Stimulated activated CD8-positive, alpha-beta memory T cell treated with anti-CD3 and anti-CD28 coated beads, Interleukin-7, amount 100 ng/mL, for 48 hours (primary cell): ENCODE measurements at regions not wholly inside any gene's neighbourhood (a gene's known extent, or its start where the extent isn't known, plus 50 kb on each side); places are given as distances from the start of the nearest gene placed in this dataset.
"Not testable (repeated sequence)": the region's sequence is repeated elsewhere in the genome, so short reads cannot be mapped to it uniquely, and the experiment has no call there.

Source experiments
- DNase-seq, 2 donors: peaks; one replicate each; pipeline ENCODE4 v3.0.0-alpha.2; 2020; ENCODE audit warnings: low read depth in 1 of 2; ENCODE audit errors: extremely low read depth in 1 of 2

DNA sequence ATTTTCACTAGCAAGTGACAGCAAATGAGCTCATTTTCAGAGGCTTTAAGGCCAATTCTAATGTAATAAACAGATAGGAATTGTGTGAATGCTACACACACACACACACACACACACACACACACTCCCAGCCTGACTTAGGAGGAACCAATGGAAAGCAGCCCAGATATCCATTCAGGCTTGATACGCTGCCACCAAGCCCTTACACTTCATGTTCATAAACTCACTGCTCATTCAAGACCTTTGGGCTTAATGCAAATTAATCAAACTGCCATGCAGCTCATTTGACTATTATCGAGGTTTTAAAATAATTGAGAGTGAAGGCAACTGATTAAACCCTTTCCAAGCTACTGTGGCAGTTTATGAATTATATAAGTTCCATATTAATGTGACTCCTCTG is 298.9 kb upstream of the NCKAP5 start:
- no peak for DNase-seq

- no peak for DNase-seq
Measured at GRCh38 chr2:133871545-133872209, 303.4 kb upstream of the NCKAP5 start.

DNA sequence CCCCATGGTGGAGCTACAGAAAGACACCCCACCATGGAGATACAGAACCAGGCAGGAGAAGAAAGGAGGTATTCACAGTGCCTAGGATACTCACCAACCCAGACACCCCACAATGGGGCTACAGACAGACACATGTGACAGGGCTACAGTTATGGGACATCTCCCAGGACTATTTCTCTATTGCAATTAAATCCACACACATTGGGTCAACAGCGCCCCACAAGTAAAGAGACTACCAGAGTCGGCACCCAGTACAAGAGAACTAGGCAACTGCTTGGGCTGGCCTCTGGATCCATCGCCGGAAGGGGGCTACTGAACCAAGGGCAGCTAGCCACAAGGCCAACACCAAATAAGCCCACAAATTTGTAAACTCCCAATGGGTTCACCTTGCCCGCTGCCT is 310.1 kb upstream of the NCKAP5 start:
- DNase-seq: no peak

DNA sequence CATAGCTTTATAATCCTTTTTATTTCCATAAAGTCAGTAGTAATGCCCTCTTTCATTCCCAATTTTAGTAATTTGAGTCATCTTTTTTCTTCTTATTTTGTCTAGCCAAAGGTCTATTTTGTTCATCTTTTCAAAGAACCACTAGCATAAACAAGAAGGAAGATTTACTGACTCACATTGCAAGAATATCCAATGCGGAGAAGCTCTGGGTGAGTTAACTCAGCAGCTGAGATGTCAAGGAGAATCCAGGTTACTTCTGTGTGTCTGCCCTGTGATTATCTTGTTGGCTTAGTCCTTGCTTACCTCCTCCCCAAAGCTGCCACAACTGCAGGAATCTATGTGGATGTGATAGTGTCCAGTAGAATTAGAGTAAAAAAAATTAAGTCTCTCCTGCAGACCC is 311.4 kb upstream of the NCKAP5 start:
- DNase-seq: no peak

DNA sequence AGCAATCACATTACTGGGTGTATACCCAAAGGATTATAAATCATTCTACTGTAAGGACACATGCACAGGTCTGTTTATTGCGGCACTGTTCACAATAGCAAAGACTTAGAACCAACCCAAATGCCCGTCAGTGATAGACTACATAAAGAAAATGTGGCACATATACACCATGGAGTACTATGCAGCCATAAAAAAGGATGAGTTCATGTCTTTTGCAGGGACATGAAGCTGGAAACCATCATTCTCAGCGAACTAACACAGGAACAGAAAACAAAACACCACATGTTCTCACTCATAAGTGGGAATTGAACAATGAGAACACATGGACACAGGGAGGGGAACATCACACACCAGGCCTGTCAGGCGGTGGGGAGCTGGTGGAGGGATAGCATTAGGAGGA is 313.9 kb upstream of the NCKAP5 start:
- not testable (repeated sequence) for DNase-seq

- no peak for DNase-seq
Measured at GRCh38 chr2:133884739-133885381, 316.6 kb upstream of the NCKAP5 start.

- DNase-seq: no peak
Measured at GRCh38 chr2:133885847-133886246, 317.6 kb upstream of the NCKAP5 start.

- DNase-seq: peak; percentile 1 to 7
Measured at GRCh38 chr2:133886735-133887675, 318.7 kb upstream of the NCKAP5 start.

- no peak for DNase-seq
Measured at GRCh38 chr2:133887676-133888040, 319.4 kb upstream of the NCKAP5 start.

DNA sequence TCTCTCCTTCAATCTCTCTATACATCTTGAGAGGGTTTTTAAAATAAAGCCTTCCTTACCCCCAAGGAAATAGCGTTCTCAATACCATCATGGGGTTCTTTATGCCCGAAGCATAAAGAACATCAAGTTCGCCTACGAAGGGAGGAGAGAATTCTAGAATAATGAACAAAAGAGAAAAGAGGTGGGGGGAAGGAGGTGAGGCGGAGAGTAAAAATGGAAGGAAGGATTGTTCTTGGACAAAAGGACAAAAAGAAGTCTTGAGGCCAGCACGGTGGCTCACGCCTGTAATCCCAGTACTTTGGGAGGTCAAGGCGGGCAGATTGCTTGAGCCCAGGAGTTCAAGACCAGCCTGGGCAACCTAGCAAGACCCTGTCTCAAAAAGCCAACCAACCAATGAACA is 319.8 kb upstream of the NCKAP5 start:
- DNase-seq: no peak

GRCh38 chr2:133888621-133889219 is 320.5 kb upstream of the NCKAP5 start:
- no peak for DNase-seq

DNA sequence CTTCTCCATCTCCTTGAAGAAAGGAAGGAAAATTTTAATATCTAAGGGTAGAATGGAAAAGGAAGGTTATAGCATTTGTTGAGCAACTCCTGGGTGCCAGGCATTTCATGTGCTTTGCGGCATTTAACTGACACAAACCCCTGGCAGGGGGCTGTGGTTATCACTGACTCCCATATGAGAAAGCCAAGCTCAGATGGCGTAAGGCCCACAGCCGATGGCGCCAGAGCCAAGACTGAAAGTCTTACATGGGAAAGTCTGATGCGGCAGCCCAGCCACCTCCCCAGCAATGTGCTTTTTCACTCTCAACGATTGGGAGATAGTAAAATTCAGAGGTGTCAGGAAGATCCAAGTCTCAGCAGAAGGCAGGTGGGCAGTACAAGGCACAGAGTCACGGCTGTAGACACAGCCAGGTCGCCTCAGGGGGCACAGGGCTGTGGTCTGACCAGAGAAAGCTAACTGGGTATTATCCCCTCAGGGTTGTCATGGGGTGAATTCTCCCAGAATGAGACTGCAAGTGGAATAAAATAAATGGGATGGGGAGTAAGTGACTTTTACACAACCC is 324.2 kb upstream of the NCKAP5 start:
- DNase-seq: no peak

- DNase-seq: no peak
Measured at GRCh38 chr2:133894429-133894828, 326.2 kb upstream of the NCKAP5 start.

- not testable (repeated sequence) for DNase-seq
Measured at GRCh38 chr2:133897838-133898237, 329.6 kb upstream of the NCKAP5 start.

GRCh38 chr2:133900909-133901308 is 332.6 kb upstream of the NCKAP5 start:
- DNase-seq: no peak

- DNase-seq: no peak
Measured at GRCh38 chr2:133906396-133906795, 338.1 kb upstream of the NCKAP5 start.

DNA sequence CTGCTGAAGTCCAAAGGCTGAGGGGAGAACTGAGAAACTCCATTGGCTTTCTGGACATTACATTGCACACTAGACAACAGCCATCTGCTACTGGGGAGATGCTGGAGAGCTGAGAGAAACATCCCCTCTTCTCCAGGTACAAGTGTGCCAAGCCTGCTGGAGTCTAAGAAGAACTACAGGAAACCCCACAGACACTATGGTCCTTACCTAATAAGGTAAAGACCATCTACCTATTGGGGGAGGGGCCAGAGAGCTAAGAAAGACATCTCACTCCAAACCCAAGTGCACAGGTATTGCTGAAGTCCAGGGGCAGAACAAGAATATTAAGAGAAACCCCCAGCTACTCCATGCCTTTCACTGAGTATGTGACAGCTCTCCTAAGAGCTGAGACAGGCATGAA is 338.7 kb upstream of the NCKAP5 start:
- no peak for DNase-seq

GRCh38 chr2:133908171-133908570 is 339.9 kb upstream of the NCKAP5 start:
- no peak for DNase-seq

DNA sequence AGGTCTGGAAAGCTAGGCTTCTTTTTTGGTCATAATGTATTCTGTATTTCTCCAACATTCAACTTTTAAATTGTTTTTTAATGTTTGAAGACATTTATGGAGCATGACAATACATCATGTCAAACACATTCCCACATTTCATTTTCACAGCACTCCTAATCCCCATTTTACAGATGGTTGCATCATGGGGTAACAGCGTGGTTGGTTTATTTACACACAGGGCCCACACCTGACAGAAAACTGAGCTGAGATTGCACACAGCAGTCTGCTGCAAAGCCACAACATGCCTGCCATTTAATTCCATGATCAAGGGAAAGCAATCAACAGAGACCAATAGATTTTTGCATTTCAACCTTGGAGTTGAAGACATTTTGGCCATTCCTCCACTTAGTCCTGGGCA is 335.7 kb upstream of the MGAT5 start:
- no peak for DNase-seq

DNA sequence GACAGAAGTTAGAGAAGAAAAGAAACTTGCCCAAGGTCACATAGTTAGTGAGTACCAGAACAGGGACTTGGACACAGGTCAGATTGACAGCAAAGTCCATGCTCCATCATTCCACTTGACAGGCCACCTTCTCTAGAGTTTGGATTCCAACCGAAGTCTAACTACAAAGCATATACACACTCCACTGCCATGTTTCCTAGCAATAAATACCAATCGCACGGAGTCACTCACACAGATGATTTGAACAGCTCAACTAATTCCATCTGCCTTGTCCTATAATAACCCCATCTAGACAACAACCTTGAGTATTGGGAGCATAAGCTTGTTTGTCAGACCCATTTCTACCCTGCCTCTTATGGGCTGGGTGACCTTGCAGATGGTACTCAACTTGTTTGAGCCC is 334.6 kb upstream of the MGAT5 start:
- DNase-seq: no peak

- DNase-seq: no peak
Measured at GRCh38 chr2:133927894-133928293, 326.0 kb upstream of the MGAT5 start.
